ENCODE measurements at regions not wholly inside any gene's neighbourhood (a gene's known extent, or its start where the extent isn't known, plus 50 kb on each side); places are given as distances from the start of the nearest gene placed in this dataset.

DNA sequence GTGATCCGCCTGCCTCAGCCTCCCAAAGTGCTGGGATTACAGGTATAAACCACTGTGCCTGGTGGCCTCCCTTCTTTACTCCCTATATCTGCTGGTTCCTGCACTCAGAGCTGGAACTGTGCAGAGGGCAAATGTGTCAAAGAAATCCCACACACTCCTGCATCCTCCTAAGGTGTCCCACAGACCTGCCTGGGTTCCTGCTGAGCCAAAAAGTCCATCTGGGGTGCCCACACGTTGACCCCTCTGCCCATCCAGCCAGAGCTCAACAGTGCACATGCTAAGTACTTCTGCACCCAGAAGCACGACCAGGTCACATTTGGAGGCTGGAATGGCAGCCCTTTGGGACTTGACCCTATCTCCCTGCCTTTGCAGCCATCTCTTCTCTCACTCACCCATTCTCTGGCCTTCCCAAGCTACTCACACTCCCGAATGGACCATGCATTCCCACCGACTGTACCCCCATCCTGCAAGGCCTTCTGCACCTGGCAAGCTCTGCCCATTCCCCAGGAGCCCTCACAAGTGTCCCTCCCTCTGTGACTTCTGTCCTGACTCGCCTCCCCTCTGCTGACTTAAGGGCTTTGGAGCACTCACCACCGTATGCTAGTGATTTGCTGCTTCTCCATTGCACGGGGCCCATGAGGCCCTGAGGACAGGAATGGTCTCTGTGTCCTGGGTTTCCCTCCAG is 152.1 kb downstream of the KCTD15 start:
- DNase-seq, result no peak

- no peak for DNase-seq
Measured at GRCh38 chr19:33950091-33950750, 153.6 kb downstream of the KCTD15 start.

DNA sequence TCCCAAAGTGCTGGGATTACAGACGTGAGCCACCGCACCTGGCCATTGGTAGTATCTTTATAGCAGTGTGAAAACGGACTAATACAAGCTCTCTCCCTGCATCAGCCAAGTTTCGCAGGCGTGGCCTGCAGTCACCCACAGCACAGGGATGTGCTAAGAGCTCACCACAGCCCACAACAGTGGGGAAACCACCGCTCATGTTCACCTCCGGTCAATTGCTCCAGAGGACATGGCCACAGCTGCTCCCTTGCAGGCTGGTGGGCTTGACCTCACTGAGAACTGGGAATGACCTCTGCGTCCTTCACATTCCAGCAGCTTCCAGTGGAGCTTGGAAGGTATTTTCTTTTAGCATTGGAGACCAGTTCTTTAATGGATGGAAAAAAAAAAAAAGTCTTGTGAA is 156.4 kb downstream of the KCTD15 start:
- no peak for DNase-seq

DNA sequence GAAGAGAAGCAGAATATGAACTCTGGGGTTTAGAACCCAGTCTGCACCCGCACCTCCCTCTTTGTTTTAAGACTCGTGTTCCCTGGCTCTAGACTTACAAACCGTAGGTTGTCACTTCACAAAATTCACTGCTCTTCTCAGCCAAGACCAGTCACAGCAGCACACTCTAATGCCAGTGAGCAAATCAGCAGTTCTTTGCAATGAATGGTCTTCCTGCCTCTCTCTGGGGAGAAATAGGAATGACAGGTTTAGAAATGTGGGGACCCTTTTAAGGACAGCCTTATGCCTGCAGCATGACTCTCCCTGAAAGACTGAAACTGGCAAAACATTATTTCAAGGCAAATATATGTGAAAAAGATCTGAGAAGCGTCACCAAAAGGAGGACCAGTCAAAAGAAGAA is 156.9 kb downstream of the KCTD15 start:
- no peak for DNase-seq

DNA sequence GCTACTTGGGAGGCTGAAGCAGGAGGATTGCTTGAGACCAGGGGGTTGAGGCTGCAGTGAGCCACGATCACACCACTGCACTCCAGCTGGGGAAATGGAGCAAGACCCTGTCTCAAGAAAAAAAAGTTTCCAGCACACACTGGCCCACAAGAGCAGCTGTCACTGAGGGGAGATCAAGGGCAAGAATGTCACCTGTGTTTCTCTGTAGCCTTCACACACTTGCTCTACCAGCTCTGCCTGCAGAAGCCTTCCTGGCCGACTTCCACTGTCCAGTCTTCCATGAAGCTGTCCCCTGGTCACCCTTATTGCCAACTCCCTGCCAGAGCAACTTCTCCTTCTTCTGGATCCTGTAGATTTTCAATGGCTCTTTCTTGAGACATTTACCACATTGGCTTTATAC is 158.0 kb downstream of the KCTD15 start:
- no peak for DNase-seq

- DNase-seq, result no peak
Measured at GRCh38 chr19:33956941-33957340, 160.3 kb downstream of the KCTD15 start.

DNA sequence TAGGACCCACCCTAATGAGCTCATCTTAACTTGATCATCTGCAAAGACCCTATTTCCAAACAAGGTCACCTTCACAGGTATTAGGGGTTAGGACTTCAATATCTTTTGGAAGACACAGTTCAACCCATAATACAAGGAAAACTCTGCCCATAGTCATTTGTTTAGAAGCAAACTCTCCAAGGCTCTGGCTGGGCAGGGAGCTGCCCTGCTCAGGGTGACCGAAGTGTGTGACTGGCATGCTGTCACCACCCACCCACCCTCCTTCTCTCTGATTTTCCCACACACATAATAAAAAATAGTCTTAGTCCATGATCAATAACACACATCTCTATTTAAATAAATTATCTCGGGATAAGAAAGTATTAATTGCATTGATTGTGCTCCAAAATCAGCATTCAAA is 161.1 kb downstream of the KCTD15 start:
- no peak for DNase-seq

- DNase-seq, result no peak
Measured at GRCh38 chr19:33960566-33960965, 163.9 kb downstream of the KCTD15 start.

- no peak for DNase-seq
Measured at GRCh38 chr19:33962161-33962560, 165.5 kb downstream of the KCTD15 start.

- DNase-seq, result no peak
Measured at GRCh38 chr19:33963514-33963913, 166.8 kb downstream of the KCTD15 start.

DNA sequence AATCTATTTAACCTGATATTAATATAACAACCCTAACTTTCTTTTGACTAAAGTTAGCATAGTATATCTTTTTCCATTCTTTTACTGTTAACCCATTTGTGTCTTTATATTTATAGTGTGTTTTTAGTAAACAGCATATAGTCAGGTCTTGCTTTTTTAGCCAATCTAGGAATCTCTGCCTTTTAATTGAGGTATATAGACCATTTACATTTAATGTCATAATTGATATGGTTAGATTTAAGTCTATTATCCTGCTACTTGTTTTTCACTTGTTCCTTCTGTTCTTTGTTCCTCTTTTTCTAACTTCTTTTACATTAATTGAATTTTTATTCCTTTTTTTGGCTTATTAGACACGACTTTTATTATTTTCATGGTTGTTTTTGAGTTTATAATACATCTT is 174.4 kb downstream of the KCTD15 start:
- no peak for DNase-seq

DNA sequence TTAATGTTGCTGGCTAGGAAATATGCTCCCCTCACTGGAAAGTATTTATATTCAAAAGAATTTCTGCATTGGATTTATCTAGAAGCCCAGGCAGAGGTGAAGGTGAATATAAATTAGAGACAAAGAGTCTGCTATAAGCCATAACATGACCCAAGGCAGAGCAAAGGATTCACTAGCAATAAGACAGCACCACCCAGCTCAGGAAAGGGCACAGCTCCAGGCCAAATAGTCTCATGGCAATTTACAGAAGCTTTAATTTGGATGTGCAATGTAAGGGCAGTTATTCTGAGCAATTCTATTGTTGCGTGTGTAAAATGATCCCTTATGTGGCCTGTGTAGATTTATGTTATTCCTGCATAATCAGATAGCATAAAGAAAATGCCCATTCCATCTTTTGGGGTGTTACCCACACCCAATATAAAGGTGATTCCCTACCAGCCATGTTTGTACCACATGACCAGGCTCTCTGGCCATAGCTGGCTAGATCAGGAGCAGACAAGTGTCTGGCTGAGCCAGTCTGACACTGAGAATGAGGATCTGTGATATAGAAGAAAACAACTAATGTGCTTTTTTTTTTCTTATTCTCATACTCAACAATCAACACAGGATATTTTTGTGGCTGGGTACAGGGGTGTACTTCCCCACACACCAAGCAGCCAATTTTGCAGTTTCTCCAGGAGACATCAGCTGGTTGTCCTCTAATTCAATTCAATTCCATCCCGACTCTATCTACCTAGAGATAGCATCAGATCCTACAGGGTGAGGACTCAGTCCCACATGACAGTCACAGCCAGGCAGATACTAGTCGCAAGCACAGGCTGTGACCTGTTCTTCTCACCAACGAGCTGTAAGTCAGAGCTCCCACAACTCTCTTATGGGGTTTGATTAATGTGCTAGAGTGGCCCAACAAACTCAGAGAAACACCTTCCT is 181.4 kb downstream of the KCTD15 start:
- DNase-seq, result no peak

- DNase-seq, result no peak
Measured at GRCh38 chr19:33982706-33983105, 186.0 kb downstream of the KCTD15 start.

DNA sequence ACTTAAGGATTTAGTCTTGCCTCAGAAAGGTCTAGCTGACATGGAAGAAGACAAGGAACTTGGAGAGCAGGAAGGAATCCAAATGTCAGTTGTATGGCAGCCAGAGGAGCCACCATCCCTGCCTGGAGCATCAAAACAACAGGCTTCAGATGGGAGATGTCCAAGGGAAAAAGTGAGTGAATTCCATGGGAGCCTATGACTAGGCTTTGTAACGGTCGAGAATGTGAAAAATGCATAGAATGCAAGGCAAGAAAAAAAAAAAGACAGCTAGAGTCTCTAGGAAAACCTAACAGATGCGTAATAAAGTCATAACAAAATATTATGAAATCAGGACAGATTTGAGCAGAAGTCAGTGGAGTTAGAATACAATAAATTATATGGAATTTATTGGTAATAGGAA is 183.7 kb upstream of the LSM14A start:
- no peak for DNase-seq

DNA sequence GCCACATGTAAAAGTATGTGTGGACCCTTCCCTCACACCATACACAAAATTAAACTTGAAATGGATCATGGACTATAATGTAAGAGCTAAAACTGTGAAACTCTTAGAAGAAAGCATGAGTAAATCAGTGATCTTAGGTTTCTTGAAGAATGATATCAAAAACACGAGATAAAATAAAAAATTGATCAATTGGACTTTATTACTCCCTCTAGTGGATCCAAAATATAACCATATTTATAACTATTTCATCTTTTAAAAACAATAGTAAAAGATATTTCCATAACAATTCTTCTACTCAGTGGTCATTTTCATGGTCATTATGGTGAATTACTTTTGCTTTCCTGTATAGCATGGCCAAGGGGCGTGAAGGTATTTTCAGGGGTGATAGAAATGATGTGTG is 174.6 kb upstream of the LSM14A start:
- no peak for DNase-seq

DNA sequence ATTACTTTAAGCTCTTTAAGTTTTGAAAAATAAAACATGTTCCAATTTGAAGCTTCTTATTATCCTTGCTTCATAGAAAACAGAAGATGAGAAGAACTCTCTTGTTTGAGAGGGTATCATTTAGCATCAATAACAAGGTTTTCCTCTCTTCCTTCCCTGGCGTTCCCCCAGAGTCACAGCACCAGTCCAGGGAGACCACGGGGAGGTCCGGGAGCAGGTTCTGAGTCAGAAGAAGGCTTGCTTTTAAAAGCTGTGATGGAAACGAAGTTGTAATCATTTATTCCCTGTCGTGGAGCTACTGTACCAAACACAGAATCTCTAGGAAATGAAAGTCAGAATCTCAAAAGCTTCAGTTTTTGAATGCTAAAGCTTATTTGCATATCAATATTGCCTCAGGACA is 174.0 kb upstream of the LSM14A start:
- DNase-seq, result no peak

DNA sequence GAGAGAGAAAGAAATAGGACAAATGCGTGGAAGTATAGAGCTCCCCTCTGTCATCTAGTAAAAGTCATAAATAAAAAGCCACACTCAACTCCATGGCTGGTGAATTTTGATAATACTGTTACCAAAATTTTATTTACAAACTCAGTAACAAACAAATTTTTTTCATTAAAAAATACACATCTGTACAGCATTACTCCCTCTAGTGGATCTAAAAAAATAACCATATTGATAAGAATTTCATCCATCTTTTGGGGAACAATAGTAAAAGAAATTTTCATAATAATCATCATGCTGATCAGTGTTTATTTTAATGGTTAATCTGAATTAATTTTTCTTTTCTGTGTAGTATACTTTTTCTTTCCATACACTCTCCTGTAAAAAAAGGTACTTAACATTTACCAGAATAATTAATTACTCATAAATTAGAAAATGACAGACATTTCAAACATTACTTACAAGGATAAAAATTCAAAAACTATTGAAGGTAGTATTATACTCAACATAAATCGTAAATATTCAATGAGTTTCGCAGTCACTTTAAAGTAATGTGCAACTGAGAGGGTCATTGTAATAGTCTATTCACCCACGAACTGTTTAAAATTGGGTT is 173.5 kb upstream of the LSM14A start:
- no peak for DNase-seq

- DNase-seq, result no peak
Measured at GRCh38 chr19:34017024-34017423, 155.3 kb upstream of the LSM14A start.

DNA sequence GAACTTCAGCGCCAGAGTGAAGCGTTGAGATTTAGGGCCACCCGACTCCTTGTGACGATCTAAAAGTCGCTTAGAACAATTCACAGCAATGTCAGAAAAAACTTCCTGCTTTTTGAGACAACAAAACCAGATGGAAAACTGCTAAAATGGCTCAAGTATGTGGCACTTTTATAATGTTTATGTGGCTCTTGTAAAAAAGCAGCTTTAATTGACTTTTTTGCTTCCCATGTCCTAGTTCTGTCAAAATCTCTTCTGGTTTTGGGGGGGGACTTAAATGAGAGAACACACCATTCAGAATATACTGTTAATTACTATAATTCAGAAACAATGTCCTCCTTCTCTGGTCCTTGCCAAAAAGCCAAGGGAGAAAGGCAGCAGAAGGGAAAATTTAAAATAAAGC is 154.7 kb upstream of the LSM14A start:
- no peak for DNase-seq

DNA sequence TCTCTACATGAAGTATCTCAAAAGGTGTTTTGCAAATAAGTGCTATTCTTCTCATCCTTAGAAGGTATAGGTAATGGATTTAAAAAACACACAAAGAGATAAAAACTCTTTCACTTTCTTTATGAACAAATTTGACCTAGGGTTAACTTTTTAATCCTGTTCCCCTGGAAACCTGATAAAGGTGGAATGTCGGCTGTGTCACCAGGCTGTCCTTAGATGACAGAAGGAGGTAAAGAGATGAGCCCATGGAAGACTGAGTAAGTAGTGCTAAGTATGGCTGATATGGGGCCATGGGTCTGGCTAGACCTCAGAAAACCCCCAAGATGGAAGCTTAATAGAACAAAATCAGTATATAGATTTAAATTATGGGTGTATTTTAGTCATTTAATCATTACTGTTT is 153.8 kb upstream of the LSM14A start:
- DNase-seq, result no peak

DNA sequence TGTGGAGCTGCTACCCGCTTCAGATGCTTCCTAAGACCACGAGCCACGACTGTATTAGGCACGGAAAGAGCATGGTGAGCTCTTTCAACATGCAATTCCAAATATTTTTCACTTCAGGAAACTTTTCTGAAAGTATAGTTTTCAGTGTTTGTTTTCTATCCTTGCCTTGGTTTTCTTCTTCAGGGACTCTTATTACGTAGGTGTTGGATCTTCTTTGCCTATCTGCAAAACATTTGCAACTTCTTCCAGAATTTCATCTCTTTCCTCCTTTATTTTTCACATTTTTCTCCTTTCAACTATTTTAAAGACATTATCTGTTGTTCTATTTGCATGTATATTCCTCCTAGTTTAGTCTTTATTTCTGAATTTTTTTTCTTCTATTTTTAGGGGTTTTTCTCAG is 148.9 kb upstream of the LSM14A start:
- DNase-seq, result no peak

- no peak for DNase-seq
Measured at GRCh38 chr19:34033880-34034279, 138.4 kb upstream of the LSM14A start.

GRCh38 chr19:34034318-34034846 is 137.9 kb upstream of the LSM14A start:
- DNase-seq, result no peak
